ENCODE measurements at regions not wholly inside any gene's neighbourhood (a gene's known extent, or its start where the extent isn't known, plus 50 kb on each side); places are given as distances from the start of the nearest gene placed in this dataset.

- Histone ChIP-seq H3K9me3 (no peaks in the 10 kb centered on the region), H3K4me1 (no peaks in the 10 kb centered on the region), H3K27me3 (no peaks in the 10 kb centered on the region), H3K4me3 (no peak overlapping the region), H3K36me3 (no peaks in the 10 kb centered on the region), H3K27ac (no peak overlapping the region)
- DNase-seq, result no peak
- ATAC-seq, result no peak
- TF ChIP-seq, protein P1, sequence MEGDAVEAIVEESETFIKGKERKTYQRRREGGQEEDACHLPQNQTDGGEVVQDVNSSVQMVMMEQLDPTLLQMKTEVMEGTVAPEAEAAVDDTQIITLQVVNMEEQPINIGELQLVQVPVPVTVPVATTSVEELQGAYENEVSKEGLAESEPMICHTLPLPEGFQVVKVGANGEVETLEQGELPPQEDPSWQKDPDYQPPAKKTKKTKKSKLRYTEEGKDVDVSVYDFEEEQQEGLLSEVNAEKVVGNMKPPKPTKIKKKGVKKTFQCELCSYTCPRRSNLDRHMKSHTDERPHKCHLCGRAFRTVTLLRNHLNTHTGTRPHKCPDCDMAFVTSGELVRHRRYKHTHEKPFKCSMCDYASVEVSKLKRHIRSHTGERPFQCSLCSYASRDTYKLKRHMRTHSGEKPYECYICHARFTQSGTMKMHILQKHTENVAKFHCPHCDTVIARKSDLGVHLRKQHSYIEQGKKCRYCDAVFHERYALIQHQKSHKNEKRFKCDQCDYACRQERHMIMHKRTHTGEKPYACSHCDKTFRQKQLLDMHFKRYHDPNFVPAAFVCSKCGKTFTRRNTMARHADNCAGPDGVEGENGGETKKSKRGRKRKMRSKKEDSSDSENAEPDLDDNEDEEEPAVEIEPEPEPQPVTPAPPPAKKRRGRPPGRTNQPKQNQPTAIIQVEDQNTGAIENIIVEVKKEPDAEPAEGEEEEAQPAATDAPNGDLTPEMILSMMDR (IDR thresholded peaks at IDR 0.05), result no peak
- intact Hi-C loops (cut with DNase I), result no loop called here
Measured at GRCh38 chr9:29319736-29320513, 1746.6 kb upstream of the C9orf72 start.

- no peak for DNase-seq
- ATAC-seq, result no peak
- H3K4me1 ChIP-seq, result no peaks in the 10 kb centered on the region
- intact Hi-C loops (cut with DNase I), result no loop called here
- H3K9me3 ChIP-seq, result no peaks in the 10 kb centered on the region
- no peaks in the 10 kb centered on the region for H3K36me3 ChIP-seq
- H3K4me3 ChIP-seq, result no peak overlapping the region
- TF ChIP-seq, protein P1 (IDR thresholded peaks at IDR 0.05), result no peak
- H3K27me3 ChIP-seq, result no peaks in the 10 kb centered on the region
- no peak overlapping the region for H3K27ac ChIP-seq
Measured at GRCh38 chr9:29322240-29322639, 1749.0 kb upstream of the C9orf72 start.

DNA sequence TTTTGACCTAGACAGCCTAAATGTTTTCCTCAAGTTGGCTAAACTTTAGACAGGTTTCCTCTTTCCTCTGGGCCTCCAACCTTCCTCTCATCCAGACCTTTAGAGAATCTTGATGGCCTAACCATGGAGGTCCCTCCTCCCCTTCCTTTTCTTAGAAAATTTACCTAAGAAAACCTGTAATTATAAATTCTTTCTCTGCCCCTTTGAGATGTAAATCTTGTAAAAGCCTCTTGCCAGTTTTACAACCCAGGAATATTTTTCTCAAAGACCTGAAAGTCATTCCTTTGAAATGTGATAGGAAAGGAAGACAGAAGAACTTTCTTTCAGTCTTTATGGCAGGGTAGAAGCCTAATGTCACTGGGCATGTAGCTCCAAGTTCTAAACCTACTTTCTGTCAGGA, 1752.6 kb upstream of the C9orf72 start:
- no peaks in the 10 kb centered on the region for H3K4me1 ChIP-seq
- no peaks in the 10 kb centered on the region for H3K27me3 ChIP-seq
- TF ChIP-seq, protein P1 (IDR thresholded peaks at IDR 0.05), result no peak
- no peak for DNase-seq
- no peaks in the 10 kb centered on the region for H3K9me3 ChIP-seq
- no peak overlapping the region for H3K27ac ChIP-seq
- no peak for ATAC-seq
- no peaks in the 10 kb centered on the region for H3K36me3 ChIP-seq
- no peak overlapping the region for H3K4me3 ChIP-seq
- intact Hi-C loops (cut with DNase I), result no loop called here

DNA sequence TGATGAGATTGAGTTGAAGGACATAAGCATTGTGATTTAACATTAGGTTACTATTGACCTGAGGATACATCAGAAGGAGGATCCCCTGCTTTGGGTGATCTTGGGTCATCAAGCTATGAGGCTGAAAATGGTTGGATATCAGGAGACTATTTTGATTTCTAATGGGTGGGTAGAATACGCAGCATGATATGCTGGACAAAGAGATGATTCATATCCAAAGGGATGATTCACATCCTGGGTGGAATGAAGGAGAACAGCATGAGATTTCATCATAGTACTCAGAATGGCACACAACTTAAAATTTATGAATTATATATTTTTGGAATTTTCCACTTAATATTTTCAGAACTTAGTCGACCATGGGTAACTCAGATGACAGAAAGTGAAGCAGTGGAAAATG, 1759.5 kb upstream of the C9orf72 start:
- Histone ChIP-seq H3K27ac (no peak overlapping the region), H3K9me3 (no peaks in the 10 kb centered on the region), H3K4me3 (no peak overlapping the region), H3K4me1 (no peaks in the 10 kb centered on the region), H3K27me3 (no peaks in the 10 kb centered on the region), H3K36me3 (no peaks in the 10 kb centered on the region)
- no peak for ATAC-seq
- DNase-seq, result no peak
- TF ChIP-seq, protein P1 (IDR thresholded peaks at IDR 0.05), result no peak
- intact Hi-C loops (cut with DNase I), result no loop called here

DNA sequence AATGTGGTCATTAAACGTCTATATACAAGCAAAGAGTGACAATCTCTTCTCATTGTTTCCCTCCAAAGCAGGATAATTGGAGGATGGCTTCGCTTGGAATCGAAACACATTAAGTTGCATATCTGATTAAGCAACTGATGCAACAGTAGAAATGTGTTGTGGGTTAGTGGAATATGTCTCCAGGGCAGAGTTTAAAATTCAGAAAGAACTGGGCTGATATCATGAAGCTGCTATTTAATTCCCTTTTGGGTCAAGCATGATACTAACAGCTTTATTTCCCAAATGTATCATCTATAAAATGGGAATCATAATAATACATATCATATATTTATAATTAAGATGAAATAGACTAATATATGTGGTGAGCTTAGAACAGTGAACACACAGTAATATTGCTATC, 1763.0 kb upstream of the C9orf72 start:
- TF ChIP-seq, protein P1 (IDR thresholded peaks at IDR 0.05), result no peak
- ATAC-seq, result no peak
- no peak overlapping the region for H3K4me3 ChIP-seq
- no peak for DNase-seq
- no peak overlapping the region for H3K27ac ChIP-seq
- no peaks in the 10 kb centered on the region for H3K27me3 ChIP-seq
- intact Hi-C loops (cut with DNase I), result no loop called here
- no peaks in the 10 kb centered on the region for H3K36me3 ChIP-seq
- H3K9me3 ChIP-seq, result no peaks in the 10 kb centered on the region
- no peaks in the 10 kb centered on the region for H3K4me1 ChIP-seq

- no peak for ATAC-seq
- Histone ChIP-seq H3K9me3 (no peaks in the 10 kb centered on the region), H3K27ac (no peak overlapping the region), H3K36me3 (no peaks in the 10 kb centered on the region), H3K4me3 (no peak overlapping the region), H3K27me3 (no peaks in the 10 kb centered on the region), H3K4me1 (no peaks in the 10 kb centered on the region)
- DNase-seq, result no peak
- intact Hi-C loops (cut with DNase I), result no loop called here
- TF ChIP-seq, protein P1 (IDR thresholded peaks at IDR 0.05), result no peak
Measured at GRCh38 chr9:29339387-29339786, 1766.1 kb upstream of the C9orf72 start.
